Gastroesophageal sphincter (tissue), 4 donors: ENCODE measurements at regions not wholly inside any gene's neighbourhood (a gene's known extent, or its start where the extent isn't known, plus 50 kb on each side); places are given as distances from the start of the nearest gene placed in this dataset.
A peak's percentile ranks its signal among the peaks of the same experiment; 100 is the strongest.

Experiments used
- ATAC-seq: fragments of 150-250 bp; one replicate; pipeline ENCODE4 v1.9.1; 2016; ENCODE audit warnings: mild to moderate bottlenecking, moderate library complexity
- H3K27ac ChIP-seq, 4 donors: fragments of 200-600 bp; sonication (generic) in 3 of 4; 1 replicate in 3 of 4; 2 replicates in 1 of 4; pipeline ENCODE4 v1.5.1; 2016 to 2019
- H3K27me3 ChIP-seq: fragments of 200-600 bp; sonication (generic); one replicate; pipeline ENCODE4 v1.5.1; 2019
- H3K36me3 ChIP-seq, 2 donors: fragments of 200-600 bp; sonication (generic); one replicate each; pipeline ENCODE4 v1.5.1; 2019; ENCODE audit warnings: control low read depth in 1 of 2
- H3K4me1 ChIP-seq, 3 donors: fragments of 200-600 bp; sonication (generic); 1 replicate in 2 of 3; 2 replicates in 1 of 3; pipeline ENCODE4 v1.5.1; 2016 to 2019; ENCODE audit warnings: control low read depth in 2 of 3
- H3K4me3 ChIP-seq, 2 donors: fragments of 200-600 bp; sonication (generic); one replicate each; pipeline ENCODE4 v1.5.1; 2019; ENCODE audit warnings: mild to moderate bottlenecking in 1 of 2, moderate library complexity in 1 of 2
- H3K9me3 ChIP-seq, 3 donors: fragments of 200-600 bp; sonication (generic); one replicate each; pipeline ENCODE4 v1.5.1; 2017 to 2019; ENCODE audit warnings: control low read depth in 2 of 3
- EP300 ChIP-seq: sonication (generic); formaldehyde crosslinking; IDR thresholded peaks from one replicate; pipeline ENCODE4 v1.6.1; 2017; ENCODE audit warnings: antibody characterized with exemption, mild to moderate bottlenecking
- POLR2A ChIP-seq, 2 donors: fragments of 450-650 bp; IDR thresholded peaks; one replicate each; pipeline ENCODE4 v1.6.1; 2017; ENCODE audit warnings: antibody characterized with exemption in 2 of 2, mild to moderate bottlenecking in 2 of 2, moderate library complexity in 1 of 2
- POLR2AphosphoS5 ChIP-seq: sonication (generic); formaldehyde crosslinking; IDR thresholded peaks from one replicate; pipeline ENCODE4 v1.6.1; 2017; ENCODE audit warnings: antibody characterized with exemption
- WGBS, 2 donors: methylation state at CpG; one replicate each; pipeline ENCODE4 v1.1.5; 2018; ENCODE audit warnings: low coverage in 1 of 2; 5-methylcytosine and 5-hydroxymethylcytosine counted together
- TF ChIP-seq, protein P1 (sequence below), 4 experiments: fragments of 200-600 bp in 2 of 4; fragments of 450-650 bp in 2 of 4; sonication (generic) in 1 of 4; IDR thresholded peaks; one replicate each; pipeline ENCODE4 v1.5.1; 2017 to 2019; ENCODE audit warnings: antibody characterized with exemption in 4 of 4, mild to moderate bottlenecking in 2 of 4, moderate library complexity in 2 of 4

DNA sequence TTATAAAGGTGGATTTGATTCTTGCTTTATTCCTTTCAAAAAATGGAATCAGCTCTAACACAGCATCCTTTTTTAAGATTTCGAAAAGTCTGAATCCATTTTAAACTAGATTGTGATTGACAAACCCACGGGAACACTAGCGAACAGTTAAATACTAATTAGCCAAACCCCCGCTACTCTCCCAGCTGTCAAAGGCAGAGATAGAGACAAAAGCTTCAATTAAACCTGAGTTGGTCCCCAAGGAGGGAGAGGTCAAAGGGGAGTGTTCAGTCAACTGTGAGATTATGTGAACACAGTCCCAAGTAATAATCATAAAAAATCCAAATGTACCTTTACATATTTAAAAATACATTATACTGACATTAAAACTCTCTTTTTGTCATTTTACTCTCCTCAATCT, 65.7 kb upstream of the TBX20 start:
- 54 to 64% methylated on average over 4 of the region's 4 CpGs for WGBS, 2 donors
- no peak overlapping the region for H3K4me3 ChIP-seq

DNA sequence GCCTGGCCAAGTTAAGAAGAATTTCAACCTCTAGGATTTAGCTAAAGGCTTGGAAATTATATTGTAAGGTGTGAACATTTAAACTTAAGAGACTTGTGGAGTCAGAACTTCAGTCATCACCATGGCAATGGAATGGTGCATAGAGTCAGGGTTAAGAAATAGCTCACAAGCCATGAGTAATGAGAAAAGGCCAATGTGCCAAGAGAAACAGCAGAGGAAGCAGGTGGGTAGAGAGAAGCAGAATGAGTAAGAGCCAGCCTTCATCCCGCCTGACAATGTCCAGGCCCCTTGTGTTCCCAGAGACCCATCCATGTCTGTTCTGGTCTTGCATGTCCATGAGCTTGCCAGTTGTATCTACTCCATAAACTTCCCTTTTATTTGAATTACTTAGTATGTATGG, 62.6 kb upstream of the TBX20 start:
- H3K27me3 ChIP-seq = peaks cover 5% of the 10 kb centered on the region
- TF ChIP-seq POLR2A (IDR thresholded peaks at IDR 0.05) (no peak), POLR2AphosphoS5 (peak; percentile 60)
- no peak overlapping the region for H3K4me3 ChIP-seq
- 67 to 83% methylated on average over 1 of the region's 1 CpG for WGBS, 2 donors
- H3K36me3 ChIP-seq = no peaks in the 10 kb centered on the region
- no peak for ATAC-seq
- H3K9me3 ChIP-seq = no peaks in the 10 kb centered on the region
- no peak overlapping the region for H3K27ac ChIP-seq
- H3K4me1 ChIP-seq = peaks cover 0 to 9% (median 0%) of the 10 kb centered on the region in 3 donors

More for the DNA sequence above, 65.7 kb upstream of the TBX20 start:
- H3K36me3 ChIP-seq = no peaks in the 10 kb centered on the region
- H3K4me1 ChIP-seq = no peaks in the 10 kb centered on the region
- peaks cover 0 to 4% (median 0%) of the 10 kb centered on the region in 3 donors for H3K9me3 ChIP-seq
- TF ChIP-seq, protein P1, sequence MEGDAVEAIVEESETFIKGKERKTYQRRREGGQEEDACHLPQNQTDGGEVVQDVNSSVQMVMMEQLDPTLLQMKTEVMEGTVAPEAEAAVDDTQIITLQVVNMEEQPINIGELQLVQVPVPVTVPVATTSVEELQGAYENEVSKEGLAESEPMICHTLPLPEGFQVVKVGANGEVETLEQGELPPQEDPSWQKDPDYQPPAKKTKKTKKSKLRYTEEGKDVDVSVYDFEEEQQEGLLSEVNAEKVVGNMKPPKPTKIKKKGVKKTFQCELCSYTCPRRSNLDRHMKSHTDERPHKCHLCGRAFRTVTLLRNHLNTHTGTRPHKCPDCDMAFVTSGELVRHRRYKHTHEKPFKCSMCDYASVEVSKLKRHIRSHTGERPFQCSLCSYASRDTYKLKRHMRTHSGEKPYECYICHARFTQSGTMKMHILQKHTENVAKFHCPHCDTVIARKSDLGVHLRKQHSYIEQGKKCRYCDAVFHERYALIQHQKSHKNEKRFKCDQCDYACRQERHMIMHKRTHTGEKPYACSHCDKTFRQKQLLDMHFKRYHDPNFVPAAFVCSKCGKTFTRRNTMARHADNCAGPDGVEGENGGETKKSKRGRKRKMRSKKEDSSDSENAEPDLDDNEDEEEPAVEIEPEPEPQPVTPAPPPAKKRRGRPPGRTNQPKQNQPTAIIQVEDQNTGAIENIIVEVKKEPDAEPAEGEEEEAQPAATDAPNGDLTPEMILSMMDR (IDR thresholded peaks at IDR 0.05) = no peak
- TF ChIP-seq POLR2A (IDR thresholded peaks at IDR 0.05) (no peak), POLR2AphosphoS5 (no peak), EP300 (no peak)
- peaks cover 5% of the 10 kb centered on the region for H3K27me3 ChIP-seq
- no peak for ATAC-seq
- no peak overlapping the region for H3K27ac ChIP-seq

DNA sequence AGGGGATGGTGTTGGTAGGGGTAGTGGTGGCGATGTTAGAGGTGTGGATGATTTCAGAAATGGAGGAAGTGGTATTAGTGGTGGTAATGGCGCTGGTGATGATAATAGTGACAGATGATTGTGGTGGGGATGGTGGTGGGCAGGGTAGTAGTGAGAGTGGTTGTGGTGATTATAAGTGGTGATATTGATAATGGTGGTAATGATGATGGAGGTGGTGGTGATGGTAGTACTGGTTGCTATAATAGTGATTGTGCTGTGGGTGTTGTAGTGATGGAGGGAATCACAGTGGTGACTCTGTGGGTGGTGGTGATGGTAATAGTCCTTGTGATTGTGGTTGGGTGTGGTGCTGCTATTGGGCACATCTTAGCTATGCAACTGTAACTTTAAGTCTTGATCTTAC, 61.6 kb upstream of the TBX20 start:
- Histone ChIP-seq H3K36me3 (no peaks in the 10 kb centered on the region), H3K27ac (no peak overlapping the region), H3K9me3 (no peaks in the 10 kb centered on the region), H3K27me3 (peaks cover 5% of the 10 kb centered on the region), H3K4me3 (no peak overlapping the region), H3K4me1 (peaks cover 0 to 9% (median 0%) of the 10 kb centered on the region in 3 donors)
- TF ChIP-seq, protein P1 (IDR thresholded peaks at IDR 0.05) = no peak
- TF ChIP-seq EP300 (no peak), POLR2A (IDR thresholded peaks at IDR 0.05) (no peak), POLR2AphosphoS5 (no peak)
- ATAC-seq = no peak
- WGBS, 2 donors = 89 to 94% methylated on average over 2 of the region's 2 CpGs

DNA sequence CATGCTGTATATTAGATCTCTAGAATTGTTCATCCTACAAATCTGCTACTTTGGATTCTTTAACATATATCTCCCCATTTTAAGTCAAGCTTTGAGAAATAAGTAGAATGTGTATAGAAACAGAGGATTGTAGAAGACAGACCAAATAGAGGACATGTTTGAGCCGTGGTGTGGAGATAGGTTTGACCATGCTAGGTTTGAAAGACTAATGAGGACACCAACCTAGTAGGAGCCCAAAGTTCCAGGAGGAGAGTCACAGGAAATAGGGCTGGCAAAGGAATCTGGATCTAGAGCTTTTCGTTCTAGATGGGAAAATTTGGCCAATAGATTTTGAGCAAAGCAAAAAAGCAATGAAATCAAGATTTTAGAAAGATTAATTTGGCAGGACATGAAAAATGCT, 60.5 kb upstream of the TBX20 start:
- Histone ChIP-seq H3K36me3 (no peaks in the 10 kb centered on the region), H3K27ac (no peak overlapping the region), H3K9me3 (no peaks in the 10 kb centered on the region), H3K4me1 (peaks cover 0 to 9% (median 0%) of the 10 kb centered on the region in 3 donors), H3K4me3 (no peak overlapping the region), H3K27me3 (no peaks in the 10 kb centered on the region)
- TF ChIP-seq, protein P1 (IDR thresholded peaks at IDR 0.05) = no peak
- TF ChIP-seq EP300 = no peak
- 50 to 79% methylated on average over 1 to 2 of the region's 2 CpGs for WGBS, 2 donors
- ATAC-seq = no peak

DNA sequence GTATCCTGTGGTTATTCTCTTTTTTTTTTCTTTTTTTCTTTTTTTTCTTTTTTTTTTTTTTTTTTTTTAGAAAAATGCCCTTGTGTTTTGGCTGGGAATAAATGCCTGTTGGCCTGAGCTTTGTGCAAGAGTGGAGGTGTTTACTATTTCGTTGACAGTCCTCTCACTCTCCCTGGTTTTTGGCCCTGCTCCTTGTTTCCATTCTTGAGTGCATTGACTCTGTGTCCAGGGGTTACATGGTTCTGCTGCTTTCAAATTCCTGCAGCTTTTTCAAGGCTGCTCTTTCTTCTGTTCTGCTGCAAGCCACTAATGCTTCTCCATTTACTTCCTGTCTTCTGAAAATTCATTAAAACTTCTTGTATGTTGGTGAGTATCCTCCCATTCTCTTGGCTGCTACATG, 59.7 kb upstream of the TBX20 start:
- ATAC-seq = no peak
- Histone ChIP-seq H3K4me1 (peaks cover 0 to 9% (median 0%) of the 10 kb centered on the region in 3 donors), H3K36me3 (no peaks in the 10 kb centered on the region), H3K27ac (no peak overlapping the region), H3K9me3 (no peaks in the 10 kb centered on the region), H3K27me3 (no peaks in the 10 kb centered on the region), H3K4me3 (no peak overlapping the region)
- TF ChIP-seq POLR2AphosphoS5 (peak; percentile 50), POLR2A (IDR thresholded peaks at IDR 0.05) (no peak)
- 30% methylated on average over 1 of the region's 1 CpG; no CpG with 5 or more reads in 1 of the 2 donors for WGBS, 2 donors
